PC-9 (cell line): ENCODE measurements at regions not wholly inside any gene's neighbourhood (a gene's known extent, or its start where the extent isn't known, plus 50 kb on each side); places are given as distances from the start of the nearest gene placed in this dataset.

Experiments used
- BruUV-seq: library from RNA; stranded (reverse); fragments of 400-500 nt; replicated peaks from 2 replicates; lab custom pipeline; 2021; lab: Mats Ljungman, UMichigan
- CTCF ChIA-PET: fragments of 300-600 bp; sonication (Branson Sonifier 250); formaldehyde crosslinking; loops from one replicate; lab custom pipeline; 2022; ENCODE audit warnings: antibody characterized with exemption; lab: Charles Lee
- POLR2A ChIA-PET: fragments of 300-600 bp; sonication (Branson Sonifier 250); formaldehyde crosslinking; loops from one replicate; lab custom pipeline; 2022; ENCODE audit warnings: antibody characterized with exemption; ENCODE audit not compliant: unreplicated experiment; lab: Charles Lee
- DNase-seq, 2 experiments: peaks; one replicate each; pipeline versions ENCODE4 v3.0.0 to v3.0.0-alpha.2; 2015 to 2022; ENCODE audit warnings: mixed read lengths in 1 of 2
- H2AFZ ChIP-seq: fragments of 200-600 bp; sonication (generic); 2 replicates; pipeline ENCODE4 v1.8.1; 2017; ENCODE audit warnings: antibody characterized with exemption
- H3F3A ChIP-seq: fragments of 200-600 bp; sonication (generic); 2 replicates; pipeline ENCODE4 v1.8.1; 2017; ENCODE audit warnings: antibody characterized with exemption, mild to moderate bottlenecking, low read depth; ENCODE audit not compliant: insufficient read depth
- H3K27ac ChIP-seq: fragments of 200-600 bp; sonication (generic); 2 replicates; pipeline ENCODE4 v1.6.1; 2016; ENCODE audit warnings: mixed run types
- H3K27me3 ChIP-seq: fragments of 200-600 bp; sonication (generic); 2 replicates; pipeline ENCODE4 v1.6.1; 2016; ENCODE audit warnings: low read depth, mixed run types; ENCODE audit not compliant: insufficient read depth
- H3K36me3 ChIP-seq: fragments of 200-600 bp; sonication (generic); 2 replicates; pipeline ENCODE4 v1.6.1; 2016; ENCODE audit warnings: low read depth, mixed run types
- H3K4me1 ChIP-seq: fragments of 200-600 bp; sonication (generic); replicated peaks from 2 replicates; pipeline ENCODE4 v1.6.1; 2016; ENCODE audit warnings: mixed run types; ENCODE audit not compliant: insufficient read depth
- H3K4me2 ChIP-seq: fragments of 200-600 bp; sonication (generic); 2 replicates; pipeline ENCODE4 v1.6.1; 2017; ENCODE audit warnings: mixed run types
- H3K4me3 ChIP-seq: fragments of 200-600 bp; sonication (generic); 2 replicates; pipeline ENCODE4 v1.6.1; 2016; ENCODE audit warnings: mixed run types
- H3K79me2 ChIP-seq: fragments of 200-600 bp; sonication (generic); 2 replicates; pipeline ENCODE4 v1.6.1; 2017; ENCODE audit warnings: low read depth, mixed run types
- H3K9me2 ChIP-seq: fragments of 200-600 bp; sonication (generic); 2 replicates; pipeline ENCODE4 v1.8.1; 2017; ENCODE audit warnings: mild to moderate bottlenecking; ENCODE audit not compliant: insufficient read depth
- H3K9me3 ChIP-seq: fragments of 200-600 bp; sonication (generic); 2 replicates; pipeline ENCODE4 v1.8.1; 2016; ENCODE audit warnings: low read depth; ENCODE audit not compliant: insufficient read depth
- H4K20me1 ChIP-seq: fragments of 200-600 bp; sonication (generic); 2 replicates; pipeline ENCODE4 v1.8.1; 2017; ENCODE audit not compliant: insufficient read depth
- CTCF ChIP-seq: fragments of 200-600 bp; sonication (generic); conservative IDR thresholded peaks from 2 replicates; pipeline ENCODE4 v1.6.1; 2017; ENCODE audit warnings: mixed run types, antibody characterized with exemption, mild to moderate bottlenecking, moderate library complexity
- EZH2 ChIP-seq: fragments of 200-600 bp; sonication (generic); IDR thresholded peaks from 2 replicates; pipeline ENCODE4 v1.8.0; 2017; ENCODE audit warnings: antibody characterized with exemption, low read depth
- intact Hi-C: fragments of 100-400 bp; cut with micrococcal nuclease; formaldehyde crosslinking; loops from one replicate; pipeline ENCODE4 v1.10.0; 2022; ENCODE audit not compliant: unreplicated experiment

- ChIA-PET CTCF (no interaction called here), POLR2A (no interaction called here)
- BruUV-seq: no TSS peak
- no peaks in the 10 kb centered on the region for H3K36me3 ChIP-seq
- intact Hi-C loops: no loop called here
- no peak overlapping the region for H3K27ac ChIP-seq
- DNase-seq: no peak
- H3K4me3 ChIP-seq: no peak overlapping the region
- no peaks in the 10 kb centered on the region for H3K4me1 ChIP-seq
- H3K27me3 ChIP-seq: no peaks in the 10 kb centered on the region
- H2AFZ ChIP-seq: no peak overlapping the region
- no peak for TF ChIP-seq CTCF
- TF ChIP-seq EZH2: no peak
- no peaks in the 10 kb centered on the region for H4K20me1 ChIP-seq
- H3K9me3 ChIP-seq: no peaks in the 10 kb centered on the region
- no peaks in the 10 kb centered on the region for H3F3A ChIP-seq
- no peaks in the 10 kb centered on the region for H3K79me2 ChIP-seq
- no peak overlapping the region for H3K4me2 ChIP-seq
- no peaks in the 10 kb centered on the region for H3K9me2 ChIP-seq
Measured at GRCh38 chr6:164561656-164562055, 747.7 kb downstream of the C6orf118 start.

GRCh38 chr6:164554700-164555476 lies 754.5 kb downstream of the C6orf118 start:
- Histone ChIP-seq H3K4me3 (no peak overlapping the region), H3K4me1 (no peaks in the 10 kb centered on the region), H2AFZ (no peak overlapping the region), H3F3A (no peaks in the 10 kb centered on the region), H3K36me3 (no peaks in the 10 kb centered on the region), H3K4me2 (no peak overlapping the region), H3K79me2 (no peaks in the 10 kb centered on the region), H3K9me3 (no peaks in the 10 kb centered on the region), H4K20me1 (no peaks in the 10 kb centered on the region), H3K27me3 (no peaks in the 10 kb centered on the region), H3K27ac (no peak overlapping the region), H3K9me2 (no peaks in the 10 kb centered on the region)
- no peak for DNase-seq
- ChIA-PET POLR2A (no interaction called here), CTCF (no interaction called here)
- intact Hi-C loops: no loop called here
- BruUV-seq: no TSS peak
- TF ChIP-seq CTCF: no peak

- Histone ChIP-seq H3K36me3 (no peaks in the 10 kb centered on the region), H3F3A (no peaks in the 10 kb centered on the region), H3K9me3 (no peaks in the 10 kb centered on the region), H4K20me1 (no peaks in the 10 kb centered on the region), H2AFZ (no peak overlapping the region), H3K27me3 (no peaks in the 10 kb centered on the region), H3K4me3 (no peak overlapping the region), H3K4me2 (no peak overlapping the region), H3K9me2 (no peaks in the 10 kb centered on the region), H3K27ac (no peak overlapping the region), H3K79me2 (no peaks in the 10 kb centered on the region), H3K4me1 (no peaks in the 10 kb centered on the region)
- ChIA-PET POLR2A (no interaction called here), CTCF (no interaction called here)
- no peak for TF ChIP-seq CTCF
- no peak for TF ChIP-seq EZH2
- no TSS peak for BruUV-seq
- intact Hi-C loops: no loop called here
- DNase-seq: no peak
Measured at GRCh38 chr6:164554226-164554625, 755.2 kb downstream of the C6orf118 start.
